GM19324 (cell line): ENCODE measurements at regions not wholly inside any gene's neighbourhood (a gene's known extent, or its start where the extent isn't known, plus 50 kb on each side); places are given as distances from the start of the nearest gene placed in this dataset.
"Not testable (repeated sequence)": the region's sequence is repeated elsewhere in the genome, so short reads cannot be mapped to it uniquely, and the experiment has no call there.

Source experiments
- ATAC-seq: cut with Tn5 transposase; IDR thresholded peaks from one replicate; pipeline ENCODE4 v1.9.1; 2021; ENCODE audit warnings: mild to moderate bottlenecking, moderate library complexity; ENCODE audit not compliant: unreplicated experiment, low FRiP score

DNA sequence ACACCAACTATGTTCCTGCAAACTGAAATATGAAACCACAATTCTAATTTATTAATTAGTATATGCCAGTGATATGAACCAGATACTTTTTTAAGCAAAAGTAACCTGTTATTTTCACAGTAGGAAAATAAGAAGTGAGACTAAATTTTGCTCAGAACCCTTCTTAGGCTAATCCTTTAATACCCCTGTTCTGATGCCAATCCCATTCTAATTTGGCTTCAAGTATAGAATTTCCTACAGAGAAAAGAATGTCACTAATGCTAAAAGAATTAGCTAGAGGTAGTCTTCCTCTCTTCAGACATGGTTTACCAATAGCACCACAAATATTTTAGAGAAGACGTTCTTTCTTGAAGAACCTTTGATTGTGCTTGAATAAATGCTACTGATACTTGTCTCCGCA, 758.4 kb downstream of the FLRT2 start:
- ATAC-seq = no peak

DNA sequence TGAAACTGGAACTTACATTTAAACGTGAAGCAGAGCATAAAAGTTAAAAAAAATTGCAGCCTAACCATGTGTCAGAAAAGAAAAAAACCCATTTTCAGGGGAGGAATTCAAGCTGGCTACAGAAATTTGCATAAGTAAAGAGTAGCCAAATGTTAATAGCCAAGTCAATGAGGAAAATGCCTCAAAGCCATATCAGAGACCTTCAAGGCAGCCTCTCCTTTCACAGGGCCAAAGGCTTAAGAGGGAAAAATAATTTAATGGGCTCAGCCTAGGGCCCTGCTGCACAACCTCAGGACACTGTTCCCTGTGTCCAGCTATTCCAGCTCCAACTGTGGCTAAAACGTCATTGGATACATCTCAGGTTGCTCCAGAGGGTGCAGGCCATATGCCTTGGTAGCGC, 749.5 kb downstream of the FLRT2 start:
- ATAC-seq = no peak

DNA sequence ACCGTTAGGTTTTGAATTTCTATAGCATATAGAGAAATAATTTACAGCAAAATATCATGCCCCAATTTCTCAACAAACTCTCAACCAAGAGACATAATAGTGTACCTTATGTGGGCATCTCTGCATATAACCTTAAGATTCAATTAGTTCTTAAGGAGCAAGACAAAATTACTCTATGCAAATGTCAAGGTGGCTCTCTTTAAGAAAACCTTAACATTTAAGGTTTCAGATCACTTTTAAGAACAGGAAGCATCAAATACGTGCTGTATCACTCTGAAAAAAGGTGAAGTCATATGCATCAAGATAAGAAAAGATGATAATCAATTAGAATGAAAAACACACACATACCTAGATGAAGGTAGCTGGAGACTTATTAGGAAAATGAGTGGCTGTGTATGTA, 728.0 kb downstream of the FLRT2 start:
- ATAC-seq = no peak

DNA sequence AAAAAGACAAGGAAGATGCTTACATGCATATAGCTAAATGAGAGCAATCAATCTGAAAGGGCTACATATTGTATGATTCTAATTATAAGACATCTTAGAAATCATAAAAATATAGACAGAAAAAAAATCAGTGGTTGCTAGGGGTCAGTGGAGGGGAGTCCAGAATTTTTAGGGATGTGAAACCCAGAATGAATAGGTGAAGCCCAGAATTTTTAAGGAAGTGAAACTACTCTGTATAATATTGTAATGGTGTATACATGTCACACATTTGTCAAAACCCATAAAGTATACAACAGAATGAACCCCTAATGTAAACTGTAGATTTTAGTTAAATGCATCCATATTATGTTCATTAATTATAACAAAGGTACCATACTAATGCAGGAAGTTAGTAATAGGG, 713.2 kb downstream of the FLRT2 start:
- no peak for ATAC-seq

DNA sequence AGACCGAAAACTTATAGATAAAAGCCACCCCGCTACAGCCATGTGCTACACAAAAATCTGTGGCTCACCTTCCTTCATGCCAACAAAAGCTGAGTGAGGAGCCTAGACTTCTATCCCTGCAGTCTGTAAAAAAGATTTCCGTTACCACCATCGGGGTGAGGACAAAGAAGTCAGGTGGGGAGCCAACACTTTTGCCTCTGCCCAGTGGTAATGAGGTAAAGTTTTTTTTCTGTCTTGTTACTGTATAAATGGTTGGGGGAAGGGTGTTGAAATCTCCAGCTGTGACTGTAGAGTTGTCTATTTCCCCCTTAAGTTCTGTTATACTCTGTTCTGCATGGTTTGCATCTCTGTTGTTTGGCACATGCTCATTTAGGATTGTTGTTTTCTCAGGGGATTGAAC, 707.8 kb downstream of the FLRT2 start:
- no peak for ATAC-seq

DNA sequence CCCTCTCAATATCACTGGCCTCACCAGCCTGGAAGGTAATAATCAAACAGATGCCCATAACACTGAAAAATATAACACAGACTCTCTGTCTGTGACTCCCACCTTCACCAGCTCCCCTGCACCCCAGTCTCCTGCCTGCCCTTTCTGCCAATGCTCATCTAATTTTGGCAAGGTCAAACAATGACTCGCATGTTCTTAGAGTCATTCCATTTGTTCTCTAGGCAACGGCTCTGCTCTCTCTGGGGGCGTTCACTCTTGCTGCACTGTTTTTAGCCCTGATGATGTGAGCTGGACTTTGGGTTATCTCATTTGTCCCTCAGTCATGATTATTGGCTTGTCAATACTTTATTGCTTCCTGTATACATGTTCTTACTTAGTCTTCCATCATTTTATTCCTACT, 691.8 kb downstream of the FLRT2 start:
- no peak for ATAC-seq

DNA sequence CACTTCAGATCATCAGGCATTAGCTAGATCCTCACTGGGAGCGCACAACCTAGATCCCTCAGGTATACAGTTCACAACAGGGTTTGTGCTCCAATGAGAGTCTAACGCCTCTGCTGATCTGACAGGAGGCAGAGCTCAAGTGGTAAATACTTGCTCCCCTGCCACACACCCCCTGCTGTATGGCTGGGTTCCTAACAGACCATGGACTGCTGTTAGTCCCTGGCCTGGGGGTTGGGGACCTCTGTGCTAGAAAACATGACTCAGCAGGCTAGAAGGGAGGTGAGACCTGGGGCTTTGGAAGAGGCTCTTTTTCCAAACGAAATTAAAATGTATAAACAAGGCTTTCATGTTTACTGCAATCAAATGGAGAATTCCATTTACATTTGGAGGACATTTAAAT, 691.1 kb downstream of the FLRT2 start:
- no peak for ATAC-seq

DNA sequence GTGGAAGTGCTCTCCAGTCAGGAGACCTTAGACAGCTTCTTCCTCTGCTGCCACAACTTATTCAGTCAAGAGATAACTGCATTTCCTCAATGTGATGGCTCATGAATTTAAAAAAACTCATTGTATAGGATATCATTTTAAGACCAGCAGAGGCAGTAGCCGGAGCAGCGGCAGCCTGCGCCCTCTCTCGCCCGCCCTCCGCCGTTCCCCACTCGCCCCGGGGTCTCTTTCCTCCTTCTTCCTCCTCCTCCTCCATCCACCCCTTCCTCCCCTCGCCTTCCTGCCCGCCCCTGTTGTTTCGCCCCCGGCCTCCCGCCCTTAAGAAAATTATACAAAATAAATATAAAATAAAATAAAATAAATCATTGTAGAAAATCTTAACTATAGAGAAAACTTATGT, 687.6 kb downstream of the FLRT2 start:
- no peak for ATAC-seq

DNA sequence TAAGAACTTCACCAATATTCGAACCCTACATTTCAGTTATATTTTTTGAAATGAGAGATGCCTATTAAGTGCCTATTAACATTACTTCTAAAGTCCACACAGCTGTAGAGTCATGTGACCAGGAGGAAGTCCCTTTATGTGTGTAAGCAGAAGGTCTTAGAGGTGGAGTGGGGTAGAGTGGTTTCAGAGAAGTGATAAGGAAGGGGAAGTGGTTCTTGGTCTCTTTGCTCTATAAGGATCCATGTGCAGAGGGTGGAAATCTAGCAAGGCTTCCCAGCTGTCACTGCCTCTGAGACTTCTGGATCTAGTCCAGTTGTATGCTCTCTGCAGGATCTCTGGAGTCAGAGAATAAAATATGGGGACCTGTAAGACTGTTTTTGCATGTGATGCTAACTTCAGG, 673.9 kb downstream of the FLRT2 start:
- no peak for ATAC-seq

DNA sequence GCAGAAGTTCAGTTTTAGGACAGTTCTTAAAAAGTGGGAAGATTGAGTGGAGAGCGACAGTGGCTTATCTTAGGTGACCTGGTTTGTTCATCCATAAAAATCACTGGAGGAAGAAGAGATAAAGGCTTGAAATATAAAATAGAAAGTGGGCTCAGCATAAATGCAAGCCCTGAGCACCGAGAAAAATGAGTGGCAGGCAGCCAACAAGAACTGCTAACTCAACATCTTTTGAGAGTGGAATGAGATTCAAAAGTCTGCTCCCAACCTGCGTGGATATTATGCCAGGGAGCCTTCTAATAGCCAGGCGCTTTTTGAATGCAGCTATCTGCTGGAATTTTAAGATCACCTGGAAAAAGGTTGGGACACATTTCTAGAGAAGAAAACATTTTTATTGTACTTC, 666.5 kb downstream of the FLRT2 start:
- ATAC-seq = no peak

DNA sequence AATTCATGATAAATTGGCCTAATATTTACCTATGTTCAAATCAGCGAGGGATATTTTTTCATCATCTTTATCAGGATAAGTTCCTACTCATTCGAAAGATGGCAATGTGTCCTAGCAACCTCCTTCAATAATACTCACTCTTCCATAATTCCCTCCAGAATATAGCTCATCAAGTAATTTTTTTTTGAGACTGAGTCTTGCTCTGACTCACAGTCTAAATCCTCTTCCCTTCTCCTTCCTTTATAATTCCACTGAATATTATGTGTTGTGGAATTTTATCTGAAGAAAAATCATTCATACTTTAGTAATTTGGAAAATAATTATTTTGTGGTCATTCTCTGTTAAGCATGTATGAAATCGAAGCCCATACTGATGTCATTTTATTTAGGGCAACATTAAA, 663.8 kb downstream of the FLRT2 start:
- ATAC-seq = no peak

DNA sequence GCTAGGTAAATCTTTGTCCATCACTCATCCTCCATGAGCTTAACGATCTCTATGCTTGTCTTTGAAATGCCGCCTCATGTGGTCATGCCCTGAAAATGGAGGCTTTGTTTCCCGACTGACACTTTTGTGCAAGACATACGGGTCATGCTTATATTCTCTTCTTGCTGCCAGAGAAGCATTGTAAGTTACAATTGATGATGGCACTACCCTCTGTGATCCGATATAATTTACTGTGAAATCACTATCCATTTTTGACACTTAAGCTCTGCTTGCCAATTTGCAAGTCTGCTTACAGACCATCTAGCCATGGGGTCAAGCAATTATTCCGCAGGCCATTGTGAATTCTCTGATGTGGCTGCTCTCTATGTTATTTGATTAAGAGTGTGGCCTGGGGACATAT, 650.0 kb downstream of the FLRT2 start:
- no peak for ATAC-seq

DNA sequence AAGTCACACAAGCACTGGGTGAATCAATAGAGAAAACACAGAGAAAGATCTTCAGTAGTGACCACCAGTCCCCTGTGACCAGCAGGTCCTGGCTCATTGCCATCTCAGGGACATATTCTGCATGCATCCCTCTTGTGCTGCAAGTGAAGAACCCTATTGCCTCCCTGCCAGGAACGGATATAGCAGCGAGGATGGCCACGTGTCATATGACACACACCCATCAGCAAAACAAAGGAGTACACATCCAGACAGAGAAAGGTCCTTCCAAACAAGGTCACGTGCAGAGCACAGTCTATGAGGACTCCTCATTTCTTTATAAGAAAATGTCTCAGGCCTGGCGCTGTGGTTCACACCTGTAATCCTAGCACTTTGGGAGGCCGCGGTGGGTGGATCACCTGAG, 638.4 kb downstream of the FLRT2 start:
- no peak for ATAC-seq

DNA sequence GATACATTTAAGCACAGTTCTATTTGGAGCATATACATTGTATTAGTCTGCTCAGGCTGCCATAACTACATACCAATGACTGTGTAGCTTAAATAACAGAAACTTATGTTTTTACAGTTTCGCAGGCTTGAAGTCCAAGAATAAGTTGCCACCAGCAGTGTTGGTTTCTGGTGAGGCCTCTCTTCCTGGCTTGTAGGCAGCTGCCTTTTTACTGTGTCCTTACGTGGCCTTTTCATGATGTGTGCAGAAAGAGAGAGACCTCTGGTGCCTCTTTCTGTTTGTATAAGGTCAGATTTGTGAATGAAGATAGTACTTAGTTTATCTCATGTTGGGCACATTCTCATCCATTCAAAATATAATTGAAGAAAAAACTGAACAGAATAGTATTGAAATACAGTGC, 636.6 kb downstream of the FLRT2 start:
- ATAC-seq = no peak

DNA sequence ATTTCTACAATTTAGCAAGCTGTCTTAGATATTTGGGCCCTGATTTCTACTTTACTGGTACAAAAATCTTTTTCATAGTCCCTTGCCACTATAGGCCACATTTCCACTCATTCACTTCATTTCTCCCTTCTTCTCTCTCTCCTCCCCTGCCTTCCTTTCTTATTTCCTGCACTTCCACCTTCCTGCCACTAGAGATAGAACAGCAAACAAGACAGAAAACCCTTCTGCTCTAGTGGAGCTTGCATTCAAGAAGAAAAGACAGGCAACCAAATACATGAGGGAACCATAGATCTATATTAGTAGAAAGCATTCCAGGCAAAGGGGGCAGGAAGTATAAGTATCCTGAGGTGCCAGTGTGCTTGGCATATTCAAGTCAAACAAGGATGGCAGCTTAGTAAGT, 623.5 kb downstream of the FLRT2 start:
- no peak for ATAC-seq

DNA sequence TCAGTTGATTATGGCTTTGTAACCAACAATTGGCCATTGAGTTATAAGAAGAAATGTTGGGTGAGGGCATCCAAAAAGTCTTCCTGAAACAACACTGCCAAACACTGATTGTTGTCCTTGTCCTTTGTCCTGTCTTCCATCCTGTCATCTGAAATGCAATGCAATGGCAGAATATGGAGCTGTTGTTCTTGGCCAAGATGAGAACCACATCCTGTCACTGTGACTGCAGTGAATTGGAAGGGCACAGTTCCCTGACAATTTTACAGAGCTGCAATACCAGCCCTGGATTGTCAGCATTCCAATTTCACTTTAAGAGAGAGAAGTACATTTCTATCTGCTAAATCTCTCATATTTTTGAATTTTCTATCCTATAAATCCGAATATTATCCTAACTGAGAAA, 613.3 kb downstream of the FLRT2 start:
- no peak for ATAC-seq

DNA sequence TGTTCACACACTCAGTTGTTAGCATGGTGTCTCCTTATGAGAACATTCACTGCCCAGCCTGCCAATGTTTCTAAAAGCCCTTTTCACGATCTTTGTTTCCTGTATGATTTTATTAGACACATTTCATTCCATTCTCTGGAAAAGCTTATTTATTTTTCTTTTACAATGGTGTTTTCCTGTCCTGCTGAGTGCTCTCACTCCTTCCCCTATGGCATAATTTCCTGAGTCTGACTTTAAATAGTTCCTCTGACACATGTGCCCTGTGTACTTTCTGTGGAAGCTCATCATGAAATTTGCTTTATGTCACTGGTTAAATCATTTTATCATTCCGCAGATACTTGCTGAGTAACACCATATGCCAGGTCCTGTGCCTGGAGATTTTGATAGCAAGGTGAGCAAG, 612.0 kb downstream of the FLRT2 start:
- ATAC-seq = no peak

DNA sequence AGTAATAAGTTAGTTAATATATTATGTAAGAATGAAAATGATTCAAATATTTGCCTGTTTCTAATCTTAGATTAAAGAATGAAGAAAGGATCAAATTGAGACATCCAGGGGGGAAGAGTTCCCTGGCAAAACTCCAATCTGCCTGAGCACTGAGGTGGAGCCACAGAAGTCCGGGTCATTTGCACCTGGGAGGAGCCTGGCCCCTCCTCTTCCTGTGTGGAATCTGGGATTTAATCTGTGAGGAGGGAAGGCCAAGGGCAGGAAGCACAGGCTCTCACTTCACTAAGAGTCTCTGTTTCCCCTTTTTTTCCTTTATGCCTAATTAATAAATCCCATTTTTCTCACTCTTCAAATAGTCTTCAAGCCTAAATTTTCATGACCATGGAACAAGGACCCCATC, 599.5 kb downstream of the FLRT2 start:
- no peak for ATAC-seq

DNA sequence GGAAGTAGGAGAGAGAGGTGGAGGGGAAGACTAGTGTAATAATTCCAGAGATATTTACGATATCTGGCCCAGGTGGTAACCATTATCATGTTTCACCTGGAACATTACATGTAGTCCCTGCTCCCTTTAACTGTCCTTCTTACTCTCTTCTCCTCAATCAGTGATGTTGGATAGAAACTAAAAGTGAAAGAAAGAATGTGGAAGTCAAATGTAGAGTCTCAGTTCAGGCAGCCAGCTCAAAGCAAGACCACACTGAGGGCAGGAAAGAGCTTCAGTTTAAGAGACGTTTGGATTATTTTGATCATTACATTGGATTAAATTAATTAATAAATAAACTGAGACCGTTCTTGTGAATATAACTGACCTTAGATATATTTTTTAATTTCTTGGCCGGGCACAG, 594.4 kb downstream of the FLRT2 start:
- ATAC-seq = no peak

DNA sequence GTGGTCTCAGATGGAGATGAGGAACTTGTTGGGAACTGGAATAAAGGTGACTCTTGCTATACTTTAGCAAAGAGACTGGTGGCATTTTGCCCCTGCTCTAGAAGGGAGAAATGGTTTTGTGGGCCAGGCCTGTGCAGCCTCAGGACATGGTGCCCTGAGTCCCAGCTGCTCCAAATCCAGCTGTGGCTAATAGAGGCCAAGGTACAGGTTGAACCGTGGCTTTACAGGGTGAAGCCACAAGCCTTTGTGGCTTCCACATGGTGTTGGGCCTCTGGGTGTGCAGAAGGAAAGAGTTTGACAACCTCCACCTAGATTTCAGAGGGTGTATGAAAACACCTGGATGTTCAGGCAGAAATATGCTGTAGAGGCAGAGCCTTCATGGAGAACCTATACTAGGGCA, 586.0 kb downstream of the FLRT2 start:
- ATAC-seq = no peak

DNA sequence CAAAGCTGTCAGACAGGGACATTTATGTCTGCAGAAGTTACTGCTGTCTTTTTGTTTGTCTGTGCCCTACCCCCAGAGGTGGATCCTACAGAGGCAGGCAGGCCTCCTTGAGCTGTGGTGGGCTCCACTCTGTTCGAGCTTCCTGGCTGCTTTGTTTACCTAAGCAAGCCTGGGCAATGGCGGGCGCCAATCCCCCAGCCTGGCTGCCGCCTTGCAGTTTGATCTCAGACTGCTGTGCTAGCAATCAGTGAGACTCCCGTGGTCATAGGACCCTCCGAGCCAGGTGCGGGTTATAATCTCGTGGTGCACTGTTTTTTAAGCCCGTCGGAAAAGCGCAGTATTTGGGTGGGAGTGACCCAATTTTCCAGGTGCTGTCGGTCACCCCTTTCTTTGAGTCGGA, 580.9 kb downstream of the FLRT2 start:
- ATAC-seq = not testable (repeated sequence)

DNA sequence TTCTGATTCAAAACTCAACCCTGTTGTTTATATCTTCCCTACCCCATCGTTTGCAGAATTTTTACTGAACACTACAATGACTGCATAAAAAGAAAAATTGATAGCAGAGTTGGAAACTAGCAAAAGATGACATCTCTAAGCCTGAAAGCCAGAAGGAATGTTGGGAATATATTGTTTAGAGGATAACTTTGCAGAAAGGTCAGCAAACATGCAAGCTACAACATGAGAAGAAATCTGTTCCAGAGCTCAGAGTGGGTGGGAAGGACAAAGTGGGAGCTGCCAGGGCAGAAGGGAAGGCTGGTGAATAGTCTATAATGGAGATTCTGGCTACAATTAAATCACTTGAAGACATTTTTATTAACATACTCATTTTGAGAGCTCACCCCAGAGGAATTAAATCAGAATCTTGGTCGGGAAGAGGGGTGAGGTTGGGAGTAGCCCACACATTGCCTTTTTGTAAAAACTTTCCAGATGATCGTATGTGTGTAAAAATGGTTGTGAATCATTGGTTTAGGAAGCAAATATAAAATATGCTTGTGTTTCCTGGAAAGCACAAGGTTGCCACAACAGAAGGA, 574.8 kb downstream of the FLRT2 start:
- ATAC-seq = no peak

DNA sequence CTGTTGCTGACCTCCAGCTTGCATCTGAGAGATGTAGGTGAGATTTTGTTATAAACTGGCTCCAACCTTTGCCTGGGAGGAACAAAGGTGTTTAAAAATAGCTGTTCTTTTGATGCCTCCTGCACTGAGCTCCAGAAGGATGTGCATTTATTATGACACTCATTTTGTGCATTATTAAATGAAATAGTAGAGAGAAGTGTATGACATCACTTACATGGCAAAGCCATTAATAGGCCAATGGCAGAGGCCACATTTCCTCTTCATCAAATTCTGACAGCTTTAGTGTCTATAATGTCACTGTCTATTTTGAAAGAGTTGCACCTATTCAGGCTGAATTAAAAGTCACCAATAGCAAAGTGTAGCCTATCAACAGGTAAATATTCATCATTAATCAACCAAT, 564.6 kb downstream of the FLRT2 start:
- ATAC-seq = no peak
